ENCODE measurements at regions not wholly inside any gene's neighbourhood (a gene's known extent, or its start where the extent isn't known, plus 50 kb on each side); places are given as distances from the start of the nearest gene placed in this dataset.
A peak's percentile ranks its signal among the peaks of the same experiment; 100 is the strongest.
"Not testable (repeated sequence)": the region's sequence is repeated elsewhere in the genome, so short reads cannot be mapped to it uniquely, and the experiment has no call there.

DNA sequence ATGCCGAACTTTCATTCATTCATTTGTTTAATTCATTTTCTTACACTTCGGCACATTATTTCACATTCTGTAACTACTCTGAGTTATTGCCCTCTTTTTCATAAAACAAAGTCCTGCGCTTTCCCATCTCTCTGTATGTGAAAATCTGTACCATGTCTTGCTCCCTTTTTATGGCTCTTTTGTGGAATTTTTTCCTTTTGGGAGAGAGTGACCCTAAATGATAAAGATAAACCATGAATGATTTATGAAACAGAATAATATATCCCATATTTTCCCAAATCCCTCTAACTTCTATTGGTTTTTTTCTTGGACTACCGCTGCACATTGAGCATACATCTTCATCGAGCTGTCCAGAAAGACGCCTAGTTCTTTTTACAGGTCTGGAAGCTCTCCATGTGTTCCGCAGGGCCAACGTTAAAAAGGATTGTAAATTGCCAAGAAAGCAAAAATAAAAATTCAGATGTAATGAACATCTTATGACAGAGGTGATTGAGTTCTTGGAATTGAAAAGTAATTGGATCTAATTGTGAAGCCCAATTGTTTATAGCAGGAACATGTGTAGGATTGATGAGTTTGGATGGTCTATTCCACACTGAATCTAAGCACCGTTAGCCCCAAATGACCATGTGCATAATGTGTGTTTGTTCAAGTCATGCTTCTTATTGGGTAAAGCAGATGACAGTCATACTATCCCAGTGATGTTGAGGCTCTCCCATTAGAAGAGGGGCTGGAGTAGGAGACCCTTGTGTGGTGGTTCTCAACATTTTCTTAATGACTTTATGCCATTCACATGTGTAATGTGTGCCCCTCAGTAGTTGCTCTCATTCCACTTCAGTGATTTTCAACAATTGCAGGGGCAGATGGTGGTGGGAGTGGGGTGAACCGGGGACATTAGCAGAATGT lies 378.9 kb downstream of the DLEU7 start:
- no peak for DNase-seq

DNA sequence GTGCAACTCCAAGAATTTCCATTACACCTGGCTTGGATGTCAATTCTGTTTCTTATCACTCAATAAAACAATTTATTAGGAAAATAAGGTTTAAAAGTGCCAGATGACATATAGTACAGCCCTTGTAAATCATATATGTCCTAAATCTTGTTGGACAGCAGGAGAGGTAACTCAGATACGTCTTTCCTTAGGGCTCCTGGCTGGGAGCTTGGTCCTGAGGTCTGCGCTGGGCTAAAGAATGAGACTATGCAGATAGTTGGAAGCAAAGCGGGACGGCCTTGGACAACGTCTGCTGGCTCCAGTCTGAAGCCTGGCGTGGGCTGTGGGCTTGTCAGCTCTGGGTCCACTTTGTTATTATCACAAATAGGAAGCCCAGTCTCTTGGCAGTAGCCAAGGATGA lies 377.0 kb downstream of the DLEU7 start:
- DNase-seq, result no peak

DNA sequence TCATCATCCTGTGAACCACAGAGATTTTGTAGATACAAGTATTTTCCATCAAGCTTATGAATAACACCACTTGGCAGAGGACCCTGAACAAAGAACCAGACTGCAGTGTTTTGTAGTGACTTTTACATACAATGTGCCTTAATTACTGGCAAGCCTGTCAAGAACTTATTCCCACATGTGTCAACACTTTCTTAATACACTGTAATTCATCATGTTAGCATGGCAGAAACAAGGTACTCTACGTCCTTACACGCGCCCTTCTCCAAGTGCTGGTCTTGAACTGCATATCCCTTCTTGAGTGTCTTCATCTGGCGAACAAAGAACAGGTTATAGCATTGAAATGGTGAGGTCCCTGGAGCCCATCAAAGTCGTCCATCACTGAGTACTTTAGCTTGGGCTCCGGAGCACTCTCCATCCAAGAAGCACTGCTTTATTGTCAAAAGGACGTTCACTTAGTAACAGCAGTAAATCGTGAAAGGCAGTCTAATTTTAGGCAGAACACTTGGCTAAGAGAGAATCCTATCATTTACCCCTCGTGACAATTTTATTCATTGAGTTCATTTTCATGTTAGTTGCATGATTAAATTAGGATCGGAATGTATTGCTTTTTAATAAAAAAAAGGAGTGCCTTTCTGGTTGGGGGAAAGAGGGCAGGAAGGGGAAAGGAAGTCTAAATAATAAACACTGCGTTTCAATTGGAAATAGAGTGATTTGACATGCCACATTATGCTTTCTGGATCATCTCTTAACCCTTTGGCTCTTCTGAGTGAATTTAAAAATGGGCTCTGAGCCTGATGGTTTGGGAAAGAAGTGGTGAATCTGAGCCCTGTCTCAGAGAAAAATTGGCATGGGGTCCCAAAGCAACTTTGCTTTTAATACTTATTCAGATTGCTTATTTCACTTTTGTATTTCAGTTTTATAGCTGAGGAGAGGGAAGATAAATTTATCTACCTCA lies 376.1 kb downstream of the DLEU7 start:
- no peak for DNase-seq

DNA sequence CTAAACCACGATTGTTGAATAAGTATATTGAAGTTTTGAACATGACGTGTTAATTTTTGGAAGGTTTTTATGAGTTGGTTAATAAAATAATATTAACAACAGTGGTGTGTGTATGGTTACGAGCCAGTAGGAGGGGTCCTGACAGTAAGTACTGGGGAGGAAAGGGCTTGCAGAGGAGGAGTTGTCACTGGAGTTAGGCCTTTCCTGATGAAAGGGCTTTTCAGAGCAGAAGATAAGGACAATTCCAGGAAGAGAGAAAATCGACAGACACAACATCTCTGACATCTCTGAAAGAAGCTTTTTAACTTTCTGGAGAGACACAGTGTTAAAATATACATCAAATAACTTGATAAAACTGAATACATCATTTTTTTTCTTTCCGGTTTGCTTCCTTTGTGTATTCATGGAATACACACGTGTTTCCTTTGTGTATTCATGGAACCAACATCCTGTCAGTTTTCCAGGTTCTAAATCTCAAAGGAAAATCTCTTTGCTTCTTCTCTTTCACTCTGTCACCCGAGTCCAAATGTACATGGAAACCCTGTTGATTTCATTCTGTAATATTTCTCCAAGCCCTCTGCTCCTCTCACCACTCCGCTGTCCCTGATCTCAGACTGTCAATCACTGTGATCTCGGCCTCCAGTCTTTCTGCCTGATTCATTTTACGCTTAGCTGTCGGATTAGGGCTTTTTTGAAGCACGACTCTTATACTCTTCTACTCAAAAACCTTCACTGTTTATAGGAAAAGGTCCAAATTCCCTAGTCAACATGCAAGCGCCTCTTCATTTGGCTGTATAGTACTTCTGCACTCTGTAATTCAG lies 374.4 kb downstream of the DLEU7 start:
- no peak for DNase-seq

DNA sequence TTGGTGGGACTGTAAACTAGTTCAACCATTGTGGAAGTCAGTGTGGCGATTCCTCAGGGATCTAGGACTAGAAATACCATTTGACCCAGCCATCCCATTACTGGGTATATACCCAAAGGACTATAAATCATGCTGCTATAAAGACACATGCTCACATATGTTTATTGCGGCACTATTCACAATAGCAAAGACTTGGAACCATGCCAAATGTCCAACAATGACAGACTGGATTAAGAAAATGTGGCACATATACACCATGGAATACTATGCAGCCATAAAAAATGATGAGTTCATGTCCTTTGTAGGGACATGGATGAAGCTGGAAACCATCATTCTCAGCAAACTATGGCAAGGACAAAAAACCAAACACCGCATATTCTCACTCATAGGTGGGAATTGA lies 370.4 kb downstream of the DLEU7 start:
- DNase-seq, result not testable (repeated sequence)

DNA sequence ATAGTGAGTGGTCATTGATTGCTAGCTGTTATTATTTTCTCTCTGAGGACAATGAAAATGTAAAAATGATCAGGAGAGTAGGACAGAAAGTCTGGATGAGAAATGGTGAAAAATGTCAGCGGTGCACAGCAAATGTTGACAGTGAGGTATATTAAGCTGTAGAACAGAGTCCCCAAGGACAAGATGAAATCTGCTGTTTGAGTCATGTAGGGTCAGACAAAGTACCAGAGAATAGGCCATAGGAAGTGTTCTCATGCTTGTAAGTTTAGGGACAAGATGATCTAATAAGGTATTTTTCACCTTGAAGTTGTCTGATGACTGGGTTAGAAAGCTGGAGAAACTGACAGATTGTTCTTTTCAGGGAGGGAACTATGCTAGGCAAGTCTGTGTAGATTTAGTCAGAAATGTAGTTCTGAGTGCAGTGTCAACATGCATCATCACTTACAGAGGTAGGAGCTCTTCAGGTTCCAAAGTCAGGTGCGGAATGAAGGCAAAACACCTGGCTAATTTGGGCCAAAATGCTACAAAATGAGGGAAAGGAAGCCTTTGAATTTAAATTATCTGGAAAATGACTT lies 369.3 kb downstream of the DLEU7 start:
- DNase-seq, result no peak

DNA sequence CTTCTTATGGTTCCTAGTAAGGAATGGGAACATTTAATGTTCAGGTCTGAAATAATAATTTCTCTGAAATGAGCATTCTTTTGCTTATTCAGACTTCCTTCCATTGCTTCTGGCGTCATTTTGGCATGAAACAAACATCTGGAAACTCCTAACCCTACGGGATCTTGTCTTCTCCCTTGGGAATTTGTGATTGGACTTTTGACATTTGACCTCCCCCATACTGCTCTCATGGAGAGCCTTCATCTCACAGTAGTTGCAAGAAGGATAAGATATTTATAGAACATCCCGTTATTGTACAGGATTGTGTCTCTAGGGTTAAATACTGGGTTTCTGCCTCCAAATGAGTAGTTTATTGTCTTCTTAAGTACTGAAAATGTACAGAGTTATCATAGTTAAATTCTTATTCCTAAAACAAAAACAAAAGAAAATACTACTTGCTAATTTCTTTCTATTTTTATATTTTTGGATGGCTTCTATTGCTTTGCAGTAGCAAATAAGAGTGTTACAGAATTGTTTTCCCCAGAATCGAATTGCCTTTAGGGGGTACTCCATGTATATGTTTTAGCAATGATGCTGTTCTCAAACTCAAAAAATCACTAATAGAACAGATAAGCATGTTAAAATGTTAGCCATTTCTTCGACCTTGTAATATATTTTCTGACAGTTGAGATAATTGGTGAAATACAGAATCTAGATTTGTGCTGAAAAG lies 366.8 kb downstream of the DLEU7 start:
- DNase-seq, result no peak

DNA sequence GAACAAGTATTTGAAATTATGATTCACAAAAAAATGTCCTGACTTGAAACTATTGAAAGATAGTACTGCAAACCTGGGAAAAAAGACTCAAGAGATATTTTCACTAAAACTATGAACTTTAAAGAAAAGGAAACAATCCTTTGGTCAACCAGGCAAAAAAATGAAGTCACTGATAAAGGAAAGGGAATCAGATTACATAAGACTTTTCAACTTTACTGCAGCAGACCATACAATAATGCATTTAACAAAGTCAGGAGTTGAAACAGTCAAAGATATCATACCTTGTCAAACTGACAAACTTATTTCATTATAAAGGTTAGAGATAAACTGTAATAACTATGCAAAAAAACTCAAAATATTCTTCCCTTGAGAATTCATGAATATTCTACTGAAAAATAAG lies 361.6 kb downstream of the DLEU7 start:
- DNase-seq, result no peak

DNA sequence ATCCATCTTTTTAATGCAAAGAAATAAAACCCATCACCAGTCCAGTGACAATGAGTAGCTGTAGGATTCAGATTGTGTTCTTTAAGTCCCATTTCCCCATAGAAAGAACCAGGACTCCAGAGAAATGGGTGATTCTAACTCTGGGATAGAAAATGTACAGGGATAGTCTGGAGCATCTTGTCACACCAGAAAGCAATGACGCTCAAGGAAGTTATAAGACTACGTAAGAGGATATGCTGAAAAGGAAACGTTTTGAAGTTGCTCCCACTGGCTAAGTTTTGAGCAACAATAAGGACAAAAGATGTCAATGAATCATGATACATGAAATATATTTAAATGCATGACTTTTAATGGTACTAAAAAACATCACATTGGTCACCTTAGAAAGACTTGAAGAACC lies 360.1 kb downstream of the DLEU7 start:
- no peak for DNase-seq

DNA sequence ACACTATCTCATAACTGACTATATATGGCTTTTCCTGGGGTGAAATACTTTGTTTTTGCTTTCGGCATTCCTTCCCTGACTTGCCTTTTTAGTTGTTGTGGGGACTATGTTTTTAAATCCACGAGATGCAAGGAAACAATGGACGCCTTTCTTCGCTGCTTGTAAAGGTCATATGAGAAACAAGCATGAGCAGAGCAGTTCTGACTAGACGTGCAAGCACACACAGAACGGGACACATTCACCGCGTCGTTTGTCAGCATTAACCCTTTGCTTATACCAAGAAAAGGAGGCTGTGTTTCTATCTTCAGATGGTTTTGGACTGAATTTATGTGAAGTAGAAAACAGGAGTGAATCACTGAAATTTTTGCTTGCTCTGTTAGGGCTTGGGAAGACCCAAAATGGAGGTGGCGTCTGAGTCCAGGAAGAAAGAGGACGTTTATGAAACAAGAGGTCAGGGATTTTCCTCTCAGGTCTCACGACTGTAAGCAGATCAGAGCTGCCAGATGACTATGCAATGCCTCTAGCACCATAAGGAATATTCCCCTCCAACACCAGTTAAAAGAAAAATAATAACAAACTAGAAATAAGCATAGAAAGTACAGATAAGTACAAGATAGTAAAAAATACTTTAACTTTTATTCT lies 358.9 kb downstream of the DLEU7 start:
- DNase-seq, result no peak

DNA sequence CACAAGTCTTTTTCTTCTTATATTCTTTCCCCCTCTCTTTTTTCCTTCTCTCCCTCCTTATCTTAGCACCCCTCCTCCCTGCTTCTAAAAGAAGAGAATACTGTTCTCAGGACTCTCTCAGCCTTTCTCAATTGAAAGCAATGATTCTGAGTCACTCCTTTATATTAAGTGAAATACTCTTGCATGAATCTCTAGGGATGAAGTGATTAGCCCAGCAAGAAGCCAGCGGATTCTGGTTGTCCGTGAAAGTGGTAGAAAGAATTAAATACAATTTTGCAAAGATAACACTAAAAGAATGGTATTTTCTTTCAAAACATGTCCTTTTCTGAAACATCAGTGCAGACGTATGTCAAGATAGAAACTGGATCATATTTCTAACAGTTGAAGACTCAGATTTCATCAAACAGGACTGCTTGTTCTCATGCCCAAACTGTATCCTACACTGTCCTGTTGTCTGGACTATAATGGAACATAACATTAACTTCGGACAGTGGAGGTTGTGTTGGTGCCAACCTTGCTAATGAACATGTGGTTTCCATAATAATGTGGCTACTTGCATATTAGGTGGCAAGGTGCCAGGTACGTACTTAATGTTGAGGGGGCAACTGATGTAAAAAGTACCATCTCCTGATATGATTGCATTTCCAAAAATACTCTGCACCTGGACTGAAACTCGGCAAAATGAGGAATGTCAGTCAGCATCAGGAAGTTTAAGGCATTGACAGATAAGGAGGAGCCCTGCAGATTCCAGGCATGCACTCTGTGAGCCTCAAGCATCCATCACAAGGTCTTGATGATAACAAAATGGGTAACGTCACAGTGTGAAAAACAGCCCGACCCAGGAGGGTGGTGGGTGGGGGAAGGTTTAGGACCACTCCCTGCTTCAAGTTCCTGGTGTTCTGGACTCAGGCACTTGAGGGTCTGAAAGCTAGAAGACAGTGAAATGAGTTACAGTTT lies 357.2 kb downstream of the DLEU7 start:
- DNase-seq, result no peak

DNA sequence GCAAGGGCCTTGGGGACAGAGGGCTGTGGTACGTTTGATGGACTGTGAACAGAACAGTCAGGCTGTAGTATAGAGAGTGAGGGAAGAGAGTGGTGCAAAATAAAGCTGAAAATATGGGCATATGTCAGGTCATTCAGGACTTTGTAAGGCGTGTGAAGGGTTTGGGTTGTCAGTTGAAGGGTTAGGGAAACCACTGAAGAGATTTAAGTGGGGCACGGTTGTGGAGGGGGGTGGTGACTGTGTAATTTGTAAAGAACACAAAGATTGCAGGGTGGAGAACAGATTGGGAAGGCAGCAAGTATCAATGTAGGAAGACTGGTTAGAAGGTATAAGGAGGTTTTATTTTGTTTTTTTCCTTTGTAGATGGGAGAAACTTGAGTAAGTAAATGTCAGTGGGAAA lies 349.8 kb downstream of the DLEU7 start:
- DNase-seq, result no peak

DNA sequence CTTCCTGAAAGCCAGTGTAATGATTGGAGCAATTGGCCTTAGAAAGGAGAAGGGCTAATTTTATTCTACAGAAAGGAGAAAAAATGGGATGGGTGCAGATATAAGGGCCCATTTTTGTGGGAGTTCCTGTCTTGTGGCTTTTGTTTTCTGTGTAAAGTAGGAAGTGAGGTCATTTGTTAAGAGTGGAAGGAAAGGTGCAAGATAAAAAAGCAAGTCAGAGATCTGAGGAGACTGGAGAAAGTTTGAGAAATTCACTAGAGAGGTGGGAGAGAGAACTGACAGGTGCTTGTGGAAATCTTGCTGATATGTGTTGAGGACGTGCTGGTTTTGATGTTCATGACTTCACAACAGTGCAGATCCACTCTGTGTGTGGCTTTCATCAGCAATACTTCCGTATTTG lies 349.4 kb downstream of the DLEU7 start:
- no peak for DNase-seq

DNA sequence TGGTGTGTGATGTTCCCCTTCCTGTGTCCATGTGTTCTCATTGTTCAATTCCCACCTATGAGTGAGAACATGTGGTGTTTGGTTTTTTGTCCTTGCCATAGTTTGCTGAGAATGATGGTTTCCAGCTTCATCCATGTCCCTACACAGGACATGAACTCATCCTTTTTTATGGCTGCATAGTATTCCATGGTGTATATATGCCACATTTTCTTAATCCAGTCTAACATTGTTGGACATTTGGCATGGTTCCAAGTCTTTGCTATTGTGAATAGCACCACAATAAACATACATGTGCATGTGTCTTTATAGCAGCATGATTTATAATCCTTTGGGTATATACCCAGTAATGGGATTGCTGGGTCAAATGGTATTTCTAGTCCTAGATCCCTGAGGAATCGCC lies 340.3 kb downstream of the DLEU7 start:
- DNase-seq, result not testable (repeated sequence)

DNA sequence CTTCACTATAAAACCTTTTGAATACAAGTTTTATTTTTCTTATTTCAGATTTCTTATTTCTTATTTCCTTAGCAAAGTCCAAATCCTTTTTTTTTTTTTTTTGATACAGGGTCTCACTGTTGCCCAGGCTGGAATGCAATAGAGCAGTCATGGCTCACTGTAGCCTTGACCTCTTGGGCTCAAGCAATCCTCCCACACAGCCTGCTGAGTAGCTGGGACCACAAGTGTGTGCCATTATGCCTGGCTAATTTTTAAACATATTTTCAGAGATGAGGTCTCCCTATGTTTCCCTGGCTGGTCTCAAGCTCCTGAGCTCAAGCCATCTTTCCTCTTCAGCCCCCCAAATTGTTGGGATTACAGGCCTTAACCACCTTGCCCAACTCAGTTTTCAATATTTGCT lies 334.3 kb downstream of the DLEU7 start:
- no peak for DNase-seq

DNA sequence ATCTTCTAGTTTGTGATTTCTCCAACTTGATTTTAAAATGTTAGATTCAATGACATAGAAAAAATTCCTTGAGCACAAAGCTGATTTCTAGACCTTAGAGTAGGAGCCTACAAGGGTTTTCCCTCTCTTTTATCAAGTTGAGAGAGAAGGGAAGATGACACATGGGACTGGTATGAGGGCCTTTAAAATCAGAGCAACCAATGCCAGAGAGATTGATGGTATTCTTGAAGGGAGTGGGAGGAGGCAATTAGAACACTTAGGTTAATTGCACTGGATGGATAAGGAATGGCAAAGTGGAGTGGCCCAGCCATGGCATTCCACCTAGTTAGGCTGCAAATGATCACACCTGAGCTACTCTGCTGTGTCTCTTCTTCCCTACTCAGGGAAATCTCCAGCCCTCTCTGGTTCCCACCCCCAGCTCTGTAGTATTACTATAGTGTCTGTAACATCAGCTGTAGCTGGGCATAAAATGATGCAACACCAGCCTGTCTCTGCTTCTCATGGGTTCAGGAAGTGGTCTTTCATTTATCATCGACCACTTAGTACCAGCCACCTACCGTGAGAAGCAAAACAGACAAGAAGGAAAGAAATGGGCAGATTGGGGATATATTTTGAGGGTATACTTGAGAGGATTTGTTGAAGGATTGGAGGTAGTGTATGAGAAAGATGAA lies 333.6 kb downstream of the DLEU7 start:
- DNase-seq, result no peak

DNA sequence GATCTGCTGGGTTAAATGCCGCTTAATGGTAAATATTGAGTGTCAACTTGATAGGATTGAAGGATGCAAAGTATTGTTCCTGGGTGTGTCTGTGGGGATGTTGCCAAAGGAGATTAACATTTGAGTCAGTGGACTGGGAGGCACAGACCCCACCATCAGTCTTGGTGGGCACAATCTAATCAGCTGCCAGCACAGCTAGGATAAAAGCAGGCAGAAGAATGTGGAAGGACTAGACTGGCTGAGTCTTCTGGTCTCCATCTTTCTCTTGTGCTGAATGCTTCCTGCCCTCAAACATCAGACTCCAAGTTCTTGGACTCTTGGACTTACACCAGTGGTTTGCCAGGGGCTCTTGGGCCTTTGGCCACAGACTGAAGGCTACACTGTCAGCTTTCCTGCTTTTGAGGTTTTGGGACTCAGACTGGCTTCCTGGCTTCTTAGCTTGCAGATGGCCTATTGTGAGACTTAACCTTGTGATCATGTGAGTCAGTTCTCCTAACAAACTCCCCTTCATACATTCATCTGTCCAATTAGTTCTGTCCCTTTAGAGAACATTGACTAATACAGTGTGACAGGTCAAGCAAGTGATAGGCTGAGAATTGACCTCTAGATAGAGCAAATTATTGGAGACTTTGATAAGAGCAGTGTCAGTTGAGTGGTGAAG lies 332.5 kb downstream of the DLEU7 start:
- not testable (repeated sequence) for DNase-seq

DNA sequence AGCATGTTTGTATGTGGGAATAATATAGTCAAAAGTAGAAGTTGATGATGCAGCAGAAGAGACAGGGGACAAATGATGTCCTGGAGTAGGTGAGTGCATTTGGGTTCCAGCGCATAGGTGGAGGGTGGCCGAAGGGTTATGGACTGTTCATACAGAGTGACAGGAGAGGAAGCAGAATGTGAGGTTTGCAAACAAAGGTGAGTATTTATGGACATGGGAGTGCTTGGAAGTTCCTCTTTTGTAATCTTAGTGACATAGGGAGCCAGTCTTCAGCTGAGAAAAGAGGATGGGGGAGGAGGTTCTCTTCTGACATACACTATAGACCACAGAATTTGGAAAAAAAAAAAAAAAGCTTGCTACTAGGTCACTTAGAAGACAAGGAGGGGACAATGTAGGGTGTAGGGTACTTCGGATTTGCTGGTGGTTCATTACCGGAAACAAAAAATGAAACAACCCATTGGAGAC lies 331.6 kb downstream of the DLEU7 start:
- DNase-seq, result peak in 1 of 2 donors; percentile 25

Measured in inflammatory macrophage treated with lipopolysaccharide for 1 hour (primary cell).